RPMI7951 (cell line): ENCODE measurements at regions not wholly inside any gene's neighbourhood (a gene's known extent, or its start where the extent isn't known, plus 50 kb on each side); places are given as distances from the start of the nearest gene placed in this dataset.

Experiments used
- DNase-seq: peaks from one replicate; pipeline ENCODE4 v3.0.0-alpha.2; 2012; ENCODE audit warnings: low read depth

GRCh38 chr3:161156936-161157335 lies 51.8 kb upstream of the B3GALNT1 start:
- DNase-seq, result no peak

- no peak for DNase-seq
Observed at GRCh38 chr3:161161603-161162002, 56.5 kb upstream of the B3GALNT1 start.

GRCh38 chr3:161163297-161163696 lies 57.8 kb upstream of the NMD3 start:
- DNase-seq, result peak; percentile 96

- DNase-seq, result no peak
Observed at GRCh38 chr3:161166051-161166450, 55.1 kb upstream of the NMD3 start.

GRCh38 chr3:161171113-161171512 lies 50.0 kb upstream of the NMD3 start:
- peak; percentile 84 for DNase-seq
